ENCODE measurements at regions not wholly inside any gene's neighbourhood (a gene's known extent, or its start where the extent isn't known, plus 50 kb on each side); places are given as distances from the start of the nearest gene placed in this dataset.
A peak's percentile ranks its signal among the peaks of the same experiment; 100 is the strongest.

GRCh38 chr2:15805772-15806171 is 134.6 kb upstream of the MYCN start:
- no peak for DNase-seq
- intact Hi-C loops (cut with DNase I) = no loop called here

GRCh38 chr2:15806801-15807417 is 133.4 kb upstream of the MYCN start:
- intact Hi-C loops (cut with DNase I) = no loop called here
- no peak for DNase-seq

GRCh38 chr2:15807418-15808203 is 132.7 kb upstream of the MYCN start:
- no peak for DNase-seq

GRCh38 chr2:15808204-15808910 is 132.0 kb upstream of the MYCN start:
- DNase-seq = no peak
- intact Hi-C loops (cut with DNase I) = no loop called here

More at GRCh38 chr2:15807418-15808203, 132.7 kb upstream of the MYCN start:
- intact Hi-C loops (cut with DNase I) = no loop called here

- no peak for DNase-seq
- intact Hi-C loops (cut with DNase I) = no loop called here
Measured at GRCh38 chr2:15808944-15809343, 131.4 kb upstream of the MYCN start.

GRCh38 chr2:15809404-15809803 is 130.9 kb upstream of the MYCN start:
- intact Hi-C loops (cut with DNase I) = no loop called here
- no peak for DNase-seq

GRCh38 chr2:15810477-15811150 is 129.7 kb upstream of the MYCN start:
- DNase-seq = no peak
- intact Hi-C loops (cut with DNase I) = no loop called here

- intact Hi-C loops (cut with DNase I) = no loop called here
- no peak for DNase-seq
Measured at GRCh38 chr2:15811367-15811766, 129.0 kb upstream of the MYCN start.

- intact Hi-C loops (cut with DNase I) = no loop called here
- DNase-seq = no peak
Measured at GRCh38 chr2:15812187-15812780, 128.1 kb upstream of the MYCN start.

- intact Hi-C loops (cut with DNase I) = no loop called here
- no peak for DNase-seq
Measured at GRCh38 chr2:15813481-15814266, 126.7 kb upstream of the MYCN start.

- DNase-seq = no peak
- intact Hi-C loops (cut with DNase I) = no loop called here
Measured at GRCh38 chr2:15814403-15814802, 125.9 kb upstream of the MYCN start.

GRCh38 chr2:15814946-15815345 is 125.4 kb upstream of the MYCN start:
- intact Hi-C loops (cut with DNase I) = no loop called here
- peak in 31 of 42 donors; percentile 18 to 72 (median 48) for DNase-seq

GRCh38 chr2:15816226-15816625 is 124.1 kb upstream of the MYCN start:
- DNase-seq = no peak
- intact Hi-C loops (cut with DNase I) = no loop called here

- intact Hi-C loops (cut with DNase I) = no loop called here
- DNase-seq = no peak
Measured at GRCh38 chr2:15816674-15817406, 123.5 kb upstream of the MYCN start.

- no peak for DNase-seq
- intact Hi-C loops (cut with DNase I) = no loop called here
Measured at GRCh38 chr2:15817748-15818147, 122.6 kb upstream of the MYCN start.

- peak in 9 of 42 donors; percentile 11 to 54 (median 32) for DNase-seq
- intact Hi-C loops (cut with DNase I) = no loop called here
Measured at GRCh38 chr2:15818318-15818753, 122.0 kb upstream of the MYCN start.

GRCh38 chr2:15818881-15819280 is 121.5 kb upstream of the MYCN start:
- intact Hi-C loops (cut with DNase I) = no loop called here
- DNase-seq = no peak
